Esophagus squamous epithelium (tissue), 5 donors: ENCODE measurements at regions not wholly inside any gene's neighbourhood (a gene's known extent, or its start where the extent isn't known, plus 50 kb on each side); places are given as distances from the start of the nearest gene placed in this dataset.

Experiments
- DNase-seq: peaks from one replicate; lab custom pipeline; 2025; lab: John Stamatoyannopoulos, UW
- H3K27ac ChIP-seq, 4 donors: fragments of 200-600 bp; sonication (generic); one replicate each; pipeline ENCODE4 v1.5.1; 2016 to 2019; ENCODE audit warnings: mild to moderate bottlenecking in 1 of 4
- H3K27me3 ChIP-seq, 4 donors: fragments of 200-600 bp; sonication (generic); 1 replicate in 3 of 4; 2 replicates in 1 of 4; pipeline versions ENCODE4 v1.5.1 to v1.6.0; 2017 to 2021; ENCODE audit warnings: antibody characterized with exemption in 1 of 4
- H3K36me3 ChIP-seq, 3 donors: fragments of 200-600 bp; sonication (generic); one replicate each; pipeline ENCODE4 v1.5.1; 2016 to 2019
- H3K4me1 ChIP-seq, 3 donors: fragments of 200-600 bp; sonication (generic); one replicate each; pipeline ENCODE4 v1.5.1; 2017 to 2019
- H3K4me3 ChIP-seq, 4 donors: fragments of 200-600 bp; sonication (generic); 1 replicate in 3 of 4; 2 replicates in 1 of 4; pipeline ENCODE4 v1.5.1; 2016 to 2019; ENCODE audit warnings: mild to moderate bottlenecking in 2 of 4, moderate library complexity in 1 of 4
- H3K9me3 ChIP-seq, 3 donors: fragments of 200-600 bp; sonication (generic); one replicate each; pipeline ENCODE4 v1.5.1; 2016 to 2019
- CTCF ChIP-seq, 6 experiments: fragments of 450-650 bp in 4 of 6; fragments of 200-600 bp in 2 of 6; sonication (generic) in 2 of 6; IDR thresholded peaks; one replicate each; pipeline ENCODE4 v1.5.1; 2016 to 2019; ENCODE audit warnings: antibody characterized with exemption in 6 of 6, mild to moderate bottlenecking in 4 of 6, moderate library complexity in 4 of 6
- POLR2A ChIP-seq, 4 donors: fragments of 450-650 bp; IDR thresholded peaks; one replicate each; pipeline ENCODE4 v1.6.1; 2017; ENCODE audit warnings: antibody characterized with exemption in 4 of 4, mild to moderate bottlenecking in 4 of 4, moderate library complexity in 3 of 4
- WGBS, 2 donors: methylation state at CpG; one replicate each; pipeline ENCODE4 v1.1.5; 2018; 5-methylcytosine and 5-hydroxymethylcytosine counted together
- intact Hi-C: fragments of 100-400 bp; cut with DNase I; formaldehyde crosslinking; loops from one replicate; pipeline ENCODE4 v1.15.0; 2022
- donor health status: DM: yes; HTN: yes; CAD: no.

GRCh38 chr13:99072356-99072755 is 94.5 kb upstream of the DOCK9 start:
- TF ChIP-seq CTCF (IDR thresholded peaks at IDR 0.05), result no peak
- TF ChIP-seq POLR2A (IDR thresholded peaks at IDR 0.05), result no peak
- intact Hi-C loops, result no loop called here
- peaks cover 0 to 9% (median 7%) of the 10 kb centered on the region in 3 donors for H3K9me3 ChIP-seq
- no peak overlapping the region for H3K27ac ChIP-seq
- H3K4me1 ChIP-seq, result peaks cover 0 to 29% (median 3%) of the 10 kb centered on the region in 3 donors
- no peak for DNase-seq
- 48 to 69% methylated on average over 2 of the region's 2 CpGs for WGBS, 2 donors
- peaks cover 0 to 44% (median 8%) of the 10 kb centered on the region in 3 donors for H3K36me3 ChIP-seq
- no peaks in the 10 kb centered on the region for H3K27me3 ChIP-seq
- H3K4me3 ChIP-seq, result no peak overlapping the region

- DNase-seq, result no peak
- Histone ChIP-seq H3K4me3 (no peak overlapping the region), H3K27ac (no peak overlapping the region), H3K36me3 (peaks cover 0 to 47% (median 8%) of the 10 kb centered on the region in 3 donors), H3K9me3 (peaks cover 0 to 9% (median 7%) of the 10 kb centered on the region in 3 donors), H3K27me3 (no peaks in the 10 kb centered on the region), H3K4me1 (peaks cover 0 to 29% (median 0%) of the 10 kb centered on the region in 3 donors)
- 80 to 82% methylated on average over 4 of the region's 4 CpGs for WGBS, 2 donors
- TF ChIP-seq CTCF (IDR thresholded peaks at IDR 0.05) (no peak), POLR2A (IDR thresholded peaks at IDR 0.05) (no peak)
- intact Hi-C loops, result no loop called here
Measured at GRCh38 chr13:99072941-99073340, 95.1 kb upstream of the DOCK9 start.

DNA sequence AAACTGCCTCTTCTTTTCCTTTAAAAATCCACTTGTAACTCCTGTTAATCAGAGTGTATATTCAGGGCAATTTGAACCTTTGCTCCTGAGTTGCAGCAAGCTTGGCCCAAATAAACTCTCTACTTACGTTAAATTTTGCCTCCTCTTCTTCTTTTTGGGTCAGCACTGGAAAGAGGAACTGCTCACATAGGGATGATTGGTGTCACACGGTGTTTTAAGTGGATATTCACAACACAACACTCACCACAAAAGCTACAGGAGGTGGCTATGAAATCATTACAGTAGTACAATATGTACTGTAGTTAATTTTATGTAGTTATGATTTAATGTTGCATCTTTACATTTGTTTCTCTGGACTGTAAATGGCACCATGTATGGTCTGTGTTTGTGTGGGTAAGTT is 96.8 kb upstream of the DOCK9 start:
- no peak for DNase-seq
- H3K27ac ChIP-seq, result no peak overlapping the region
- peaks cover 0 to 9% (median 7%) of the 10 kb centered on the region in 3 donors for H3K9me3 ChIP-seq
- peaks cover 0 to 41% (median 0%) of the 10 kb centered on the region in 3 donors for H3K4me1 ChIP-seq
- H3K27me3 ChIP-seq, result no peaks in the 10 kb centered on the region
- H3K4me3 ChIP-seq, result no peak overlapping the region
- TF ChIP-seq CTCF (IDR thresholded peaks at IDR 0.05), result no peak
- 82 to 85% methylated on average over 2 of the region's 2 CpGs for WGBS, 2 donors
- intact Hi-C loops, result no loop called here
- peaks cover 0 to 47% (median 8%) of the 10 kb centered on the region in 3 donors for H3K36me3 ChIP-seq

DNA sequence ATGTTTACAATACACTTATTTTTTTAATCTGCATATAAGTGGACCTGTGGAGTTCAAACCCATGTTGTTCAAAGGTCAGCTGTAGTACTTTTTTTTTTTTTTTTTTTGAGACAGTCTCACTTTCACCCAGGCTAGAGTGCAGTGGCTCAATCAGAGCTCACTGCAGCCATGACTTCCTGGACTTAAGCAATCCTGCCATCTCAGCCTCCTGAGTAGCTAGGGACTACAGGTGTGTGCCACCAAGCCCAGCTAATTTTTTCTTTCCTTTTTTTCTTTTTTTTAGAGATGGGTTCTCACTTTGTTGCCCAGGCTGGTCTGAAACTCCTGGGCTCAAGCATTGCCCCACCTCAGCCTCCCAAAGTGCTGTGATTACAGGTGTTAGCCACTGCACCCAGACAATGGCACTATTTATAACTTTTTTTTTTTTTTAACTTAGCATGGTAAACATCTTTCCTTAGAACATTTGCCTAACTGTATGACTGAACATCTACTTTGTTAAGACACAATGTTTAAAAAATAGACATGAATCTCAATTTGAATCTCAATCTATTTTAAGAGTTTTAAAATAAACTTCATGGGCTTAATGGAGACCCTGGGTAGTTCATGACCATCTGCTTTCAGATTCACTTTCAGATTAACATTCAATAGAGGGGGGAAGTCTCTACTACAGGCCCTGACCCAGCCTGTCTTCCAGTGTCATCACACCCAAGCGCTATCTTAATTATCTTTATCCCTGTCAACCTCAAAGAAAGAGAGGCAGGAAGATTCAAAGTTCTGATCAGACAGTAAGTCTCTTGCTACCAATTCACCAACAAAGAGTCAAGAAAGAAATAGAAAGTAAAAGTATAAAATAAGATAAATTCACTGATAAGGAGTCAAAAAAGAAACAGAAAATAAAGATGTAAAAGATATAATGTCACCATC is 97.7 kb upstream of the DOCK9 start:
- no peak for TF ChIP-seq POLR2A (IDR thresholded peaks at IDR 0.05)
- no peak for TF ChIP-seq CTCF (IDR thresholded peaks at IDR 0.05)
- 78% methylated on average over 1 of the region's 1 CpG for WGBS, 2 donors
- Histone ChIP-seq H3K27me3 (no peaks in the 10 kb centered on the region), H3K9me3 (peaks cover 0 to 9% (median 7%) of the 10 kb centered on the region in 3 donors), H3K36me3 (peaks cover 0 to 47% (median 8%) of the 10 kb centered on the region in 3 donors), H3K4me3 (no peak overlapping the region), H3K27ac (no peak overlapping the region), H3K4me1 (peaks cover 0 to 49% (median 0%) of the 10 kb centered on the region in 3 donors)
- no peak for DNase-seq
- intact Hi-C loops, result no loop called here
